Lower lobe of right lung (tissue), 2 donors: ENCODE measurements at regions not wholly inside any gene's neighbourhood (a gene's known extent, or its start where the extent isn't known, plus 50 kb on each side); places are given as distances from the start of the nearest gene placed in this dataset.

Experiments
- ATAC-seq, 2 donors: fragments of 200-7000 bp; cut with Tn5 transposase; one replicate each; pipeline ENCODE4 v1.9.1; 2020 to 2022; ENCODE audit warnings: mild to moderate bottlenecking in 2 of 2, moderate library complexity in 2 of 2
- DNase-seq: peaks from one replicate; pipeline ENCODE4 v3.0.0-alpha.2; 2020
- H3K27ac ChIP-seq: fragments of 200-600 bp; one replicate; pipeline ENCODE4 v1.8.0; 2022
- H3K27me3 ChIP-seq: fragments of 200-600 bp; one replicate; pipeline ENCODE4 v1.8.0; 2022; ENCODE audit warnings: low read depth
- H3K36me3 ChIP-seq: fragments of 200-600 bp; one replicate; pipeline ENCODE4 v1.8.0; 2022; ENCODE audit warnings: mild to moderate bottlenecking
- H3K4me1 ChIP-seq: fragments of 200-600 bp; one replicate; pipeline ENCODE4 v1.8.0; 2022
- H3K4me3 ChIP-seq: fragments of 200-600 bp; one replicate; pipeline ENCODE4 v1.8.0; 2022; ENCODE audit warnings: mild to moderate bottlenecking
- H3K9me3 ChIP-seq: fragments of 200-600 bp; one replicate; pipeline ENCODE4 v1.8.0; 2022
- intact Hi-C: fragments of 100-400 bp; cut with DNase I; formaldehyde crosslinking; loops from one replicate; pipeline ENCODE4 v1.11.0; 2022
- TF ChIP-seq, protein P1 (sequence below): fragments of 200-600 bp; IDR thresholded peaks from one replicate; pipeline ENCODE4 v1.8.0; 2022; ENCODE audit warnings: antibody characterized with exemption, mild to moderate bottlenecking
- donor health status: DM: no; HTN: yes; CAD: no; lungs with severe emphysema.

GRCh38 chr11:21625982-21626381 lies 566.9 kb upstream of the ANO5 start:
- H3K27me3 ChIP-seq, result no peaks in the 10 kb centered on the region
- no peak for DNase-seq
- intact Hi-C loops, result no loop called here

GRCh38 chr11:21628641-21629040 lies 564.2 kb upstream of the ANO5 start:
- H3K36me3 ChIP-seq, result no peaks in the 10 kb centered on the region
- intact Hi-C loops, result no loop called here
- H3K27ac ChIP-seq, result no peak overlapping the region
- no peaks in the 10 kb centered on the region for H3K9me3 ChIP-seq
- DNase-seq (no peak), ATAC-seq (no peak)
- H3K4me1 ChIP-seq, result no peaks in the 10 kb centered on the region
- H3K4me3 ChIP-seq, result no peak overlapping the region
- H3K27me3 ChIP-seq, result no peaks in the 10 kb centered on the region
- TF ChIP-seq, protein P1, sequence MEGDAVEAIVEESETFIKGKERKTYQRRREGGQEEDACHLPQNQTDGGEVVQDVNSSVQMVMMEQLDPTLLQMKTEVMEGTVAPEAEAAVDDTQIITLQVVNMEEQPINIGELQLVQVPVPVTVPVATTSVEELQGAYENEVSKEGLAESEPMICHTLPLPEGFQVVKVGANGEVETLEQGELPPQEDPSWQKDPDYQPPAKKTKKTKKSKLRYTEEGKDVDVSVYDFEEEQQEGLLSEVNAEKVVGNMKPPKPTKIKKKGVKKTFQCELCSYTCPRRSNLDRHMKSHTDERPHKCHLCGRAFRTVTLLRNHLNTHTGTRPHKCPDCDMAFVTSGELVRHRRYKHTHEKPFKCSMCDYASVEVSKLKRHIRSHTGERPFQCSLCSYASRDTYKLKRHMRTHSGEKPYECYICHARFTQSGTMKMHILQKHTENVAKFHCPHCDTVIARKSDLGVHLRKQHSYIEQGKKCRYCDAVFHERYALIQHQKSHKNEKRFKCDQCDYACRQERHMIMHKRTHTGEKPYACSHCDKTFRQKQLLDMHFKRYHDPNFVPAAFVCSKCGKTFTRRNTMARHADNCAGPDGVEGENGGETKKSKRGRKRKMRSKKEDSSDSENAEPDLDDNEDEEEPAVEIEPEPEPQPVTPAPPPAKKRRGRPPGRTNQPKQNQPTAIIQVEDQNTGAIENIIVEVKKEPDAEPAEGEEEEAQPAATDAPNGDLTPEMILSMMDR, result no peak

More at GRCh38 chr11:21625982-21626381, 566.9 kb upstream of the ANO5 start:
- TF ChIP-seq, protein P1, result no peak
- no peaks in the 10 kb centered on the region for H3K36me3 ChIP-seq
- ATAC-seq, result peak; percentile 80 to 91
- no peak overlapping the region for H3K27ac ChIP-seq
- no peaks in the 10 kb centered on the region for H3K9me3 ChIP-seq
- no peak overlapping the region for H3K4me3 ChIP-seq
- no peaks in the 10 kb centered on the region for H3K4me1 ChIP-seq

GRCh38 chr11:21630934-21631478 lies 561.9 kb upstream of the ANO5 start:
- DNase-seq, result no peak
- no peaks in the 10 kb centered on the region for H3K4me1 ChIP-seq
- no peak for ATAC-seq
- intact Hi-C loops, result no loop called here
- no peaks in the 10 kb centered on the region for H3K36me3 ChIP-seq
- H3K27me3 ChIP-seq, result no peaks in the 10 kb centered on the region
- H3K4me3 ChIP-seq, result no peak overlapping the region
- no peak overlapping the region for H3K27ac ChIP-seq
- TF ChIP-seq, protein P1, result no peak
- H3K9me3 ChIP-seq, result no peaks in the 10 kb centered on the region

GRCh38 chr11:21631991-21632390 lies 560.9 kb upstream of the ANO5 start:
- H3K27ac ChIP-seq, result no peak overlapping the region
- no peak overlapping the region for H3K4me3 ChIP-seq
- no peak for ATAC-seq
- no peak for DNase-seq
- intact Hi-C loops, result no loop called here
- TF ChIP-seq, protein P1, result no peak
- no peaks in the 10 kb centered on the region for H3K4me1 ChIP-seq
- H3K9me3 ChIP-seq, result no peaks in the 10 kb centered on the region
- H3K36me3 ChIP-seq, result no peaks in the 10 kb centered on the region
- H3K27me3 ChIP-seq, result no peaks in the 10 kb centered on the region

- H3K4me1 ChIP-seq, result no peaks in the 10 kb centered on the region
- no peak for DNase-seq
- no peaks in the 10 kb centered on the region for H3K36me3 ChIP-seq
- no peak overlapping the region for H3K27ac ChIP-seq
- TF ChIP-seq, protein P1, result no peak
- no peaks in the 10 kb centered on the region for H3K27me3 ChIP-seq
- H3K9me3 ChIP-seq, result no peaks in the 10 kb centered on the region
- no peak for ATAC-seq
- intact Hi-C loops, result no loop called here
- no peak overlapping the region for H3K4me3 ChIP-seq
These were observed 558.4 kb upstream of the ANO5 start for GRCh38 chr11:21634491-21634890.
